COLO668 (cell line): ENCODE measurements at regions not wholly inside any gene's neighbourhood (a gene's known extent, or its start where the extent isn't known, plus 50 kb on each side); places are given as distances from the start of the nearest gene placed in this dataset.
"Not testable (repeated sequence)": the region's sequence is repeated elsewhere in the genome, so short reads cannot be mapped to it uniquely, and the experiment has no call there.

Experiments
- DNase-seq: peaks from one replicate; lab custom pipeline; 2025; ENCODE audit not compliant: unreplicated experiment; lab: John Stamatoyannopoulos, UW

DNA sequence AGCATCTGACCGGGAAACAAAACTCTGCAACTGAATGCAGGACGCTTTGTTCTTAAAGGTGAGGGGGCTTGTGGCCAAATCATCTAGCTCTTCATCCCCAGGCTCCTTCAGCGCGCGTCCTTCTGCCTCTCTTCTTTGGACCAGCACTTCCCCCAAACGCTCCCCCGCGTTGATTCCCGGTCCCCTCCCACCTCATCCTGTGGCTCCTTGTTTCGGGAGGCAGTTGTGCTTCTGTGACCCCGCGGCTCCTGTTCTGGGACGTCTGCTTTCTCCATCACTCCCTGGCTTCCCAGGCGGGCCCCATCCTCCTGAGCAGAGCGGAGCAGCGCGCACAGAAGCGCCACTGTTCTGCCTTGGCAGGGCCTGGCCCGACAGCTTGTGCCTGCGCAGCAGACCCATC is 109.7 kb upstream of the ZNG1E start:
- DNase-seq, result not testable (repeated sequence)

DNA sequence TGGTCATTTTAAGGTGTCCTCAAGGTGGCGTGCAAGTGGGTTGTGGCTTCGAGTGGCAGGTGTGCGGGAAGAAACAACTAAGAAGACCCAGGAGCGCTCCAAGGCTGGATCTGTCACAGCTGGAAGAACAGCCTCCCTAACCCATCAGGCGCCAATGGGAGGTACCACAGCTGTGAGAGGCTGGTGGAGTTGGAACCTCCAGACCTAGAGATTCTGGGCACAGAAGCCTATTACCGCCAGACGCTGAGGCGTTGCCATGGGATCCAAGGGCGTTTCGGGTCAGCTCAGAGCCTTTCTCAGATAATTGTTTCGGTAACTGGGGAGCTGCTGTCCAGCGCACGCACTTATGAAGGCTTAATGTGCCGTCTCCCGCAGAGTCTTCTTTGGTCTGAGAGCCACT is 156.7 kb upstream of the ZNG1E start:
- not testable (repeated sequence) for DNase-seq

DNA sequence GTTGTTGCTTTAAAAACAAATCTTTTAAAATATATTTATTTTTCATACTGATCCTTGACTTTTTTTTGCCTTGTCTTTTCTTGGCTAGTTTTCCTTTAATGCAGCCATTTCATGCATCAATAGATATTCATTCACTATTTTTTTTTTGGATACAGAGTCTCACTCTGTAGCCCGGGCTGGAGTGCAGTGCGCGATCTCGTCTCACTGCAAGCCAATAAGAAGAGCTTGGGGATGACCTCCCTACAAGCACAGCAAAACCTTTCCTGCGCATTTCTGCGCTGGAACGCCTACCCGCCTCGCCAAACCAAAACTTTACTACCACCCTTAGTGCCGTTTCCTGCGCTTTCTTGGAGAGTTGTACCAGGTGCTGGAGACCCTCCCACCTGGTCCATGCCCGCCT is 161.3 kb upstream of the ZNG1E start:
- DNase-seq, result not testable (repeated sequence)

DNA sequence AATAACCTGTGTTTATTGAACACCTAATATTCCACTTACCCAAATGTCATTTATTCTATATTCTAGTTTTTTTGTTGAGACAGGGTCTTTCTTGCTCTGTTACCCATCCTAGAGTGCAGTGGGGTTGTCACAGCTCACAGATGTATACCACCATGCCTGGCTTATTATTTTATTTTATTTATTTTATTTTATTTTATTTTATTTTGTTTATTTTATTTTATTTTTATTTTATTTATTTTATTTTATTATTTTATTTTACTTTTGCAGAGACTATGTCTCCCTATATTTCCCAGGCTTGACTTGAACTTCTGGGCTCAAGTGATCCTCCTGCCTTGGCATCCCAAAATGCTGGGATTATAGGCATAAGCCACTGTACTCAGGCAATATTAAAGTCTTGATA is 167.8 kb upstream of the ZNG1E start:
- DNase-seq, result not testable (repeated sequence)

DNA sequence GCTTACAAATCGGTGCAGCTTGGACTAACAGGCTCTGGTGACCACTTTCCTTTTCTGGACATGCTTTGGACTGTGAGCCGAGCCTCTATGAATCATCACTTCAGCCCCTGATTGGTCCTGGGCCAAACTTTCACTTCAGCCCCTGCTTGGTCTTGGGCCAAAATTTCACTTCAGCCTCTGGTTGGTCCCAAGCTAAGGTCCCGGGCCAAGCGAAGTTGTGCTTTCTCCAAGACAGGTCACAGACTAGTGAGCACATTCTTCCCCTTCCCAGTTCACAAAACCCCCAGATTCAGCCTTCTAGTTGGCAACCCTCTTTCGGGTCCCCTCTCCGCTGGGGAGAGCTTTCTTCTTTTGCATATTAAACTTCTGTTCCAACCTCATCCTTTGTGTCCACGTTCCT is 171.0 kb upstream of the ZNG1E start:
- not testable (repeated sequence) for DNase-seq

DNA sequence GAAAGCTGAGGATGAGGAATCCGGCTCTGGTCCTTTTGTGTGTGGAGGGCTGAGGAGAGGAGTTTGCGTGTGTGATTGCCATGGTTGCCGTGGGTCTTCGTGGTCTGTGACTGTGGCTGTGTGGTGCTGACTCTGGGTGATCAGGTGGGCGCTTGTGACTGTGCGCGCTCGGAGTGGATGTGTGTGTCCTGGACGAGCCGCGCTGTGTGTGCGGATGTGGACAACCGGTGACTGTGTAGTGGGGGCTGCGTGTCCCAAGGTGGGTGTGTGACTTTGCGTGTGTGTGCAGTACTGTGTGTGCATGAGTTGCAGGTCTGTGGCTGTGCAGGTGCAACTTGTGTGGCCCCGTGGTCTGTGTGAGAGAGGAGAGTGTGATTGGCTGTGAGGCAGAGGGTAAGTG is 172.0 kb upstream of the ZNG1E start:
- not testable (repeated sequence) for DNase-seq

DNA sequence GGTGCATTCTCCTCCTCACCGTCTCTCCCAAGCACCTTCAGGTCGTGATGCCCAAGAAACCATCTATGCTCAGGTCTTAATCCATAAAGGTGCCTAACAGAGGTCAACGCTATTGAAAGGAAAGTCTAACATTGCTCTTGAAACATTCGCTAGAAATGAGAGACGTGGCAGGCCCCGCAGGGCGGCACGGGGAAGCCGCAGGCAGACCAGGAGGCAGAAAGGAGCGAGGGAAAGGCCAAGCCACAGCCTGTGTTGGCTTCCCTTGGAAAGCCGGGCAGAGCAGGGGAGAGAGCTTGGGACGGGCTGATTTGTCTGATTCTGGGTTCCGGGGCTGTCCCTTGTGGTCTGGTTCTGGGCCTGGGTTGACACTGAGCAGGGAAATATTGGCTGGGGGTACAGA is 192.8 kb upstream of the ZNG1E start:
- not testable (repeated sequence) for DNase-seq

DNA sequence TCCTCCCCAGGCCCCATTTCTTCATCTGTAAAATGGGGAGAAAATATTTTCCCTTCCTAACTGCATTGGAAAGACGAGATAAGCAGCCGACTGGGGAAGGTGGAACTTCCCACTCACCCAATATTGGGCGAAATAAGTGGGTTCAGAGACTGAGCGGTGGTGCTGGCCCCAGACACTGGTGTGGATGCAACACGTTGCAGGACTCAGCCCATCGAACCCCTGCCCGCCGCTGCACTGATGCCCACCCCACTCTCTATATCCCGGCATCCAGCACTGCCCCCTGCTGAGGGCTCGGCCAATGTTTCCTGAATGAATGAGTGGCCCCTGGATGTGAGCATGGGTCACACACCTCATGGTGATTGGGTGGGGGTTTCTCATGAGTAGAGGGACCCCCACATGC is 194.4 kb upstream of the ZNG1E start:
- not testable (repeated sequence) for DNase-seq

DNA sequence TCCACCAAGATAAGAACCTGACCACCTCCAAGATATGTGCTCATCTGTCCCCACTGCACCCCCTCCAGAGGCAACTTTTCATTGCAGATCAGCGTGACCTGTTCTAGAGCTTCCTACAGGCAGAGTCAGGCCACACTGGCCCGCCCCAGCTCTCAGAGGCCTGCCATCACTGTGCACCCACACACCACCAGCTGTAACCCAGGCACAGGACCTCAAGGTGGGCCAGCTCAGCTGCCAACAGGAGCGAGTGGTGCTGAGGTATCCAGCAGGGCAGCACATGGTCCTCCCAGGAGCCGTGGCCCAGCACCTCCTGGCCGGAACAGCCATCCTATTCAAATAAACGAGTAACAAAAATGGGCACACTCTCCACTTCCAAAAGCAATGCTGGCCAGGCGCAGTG is 189.9 kb upstream of the FOXD4L5 start:
- DNase-seq, result not testable (repeated sequence)

DNA sequence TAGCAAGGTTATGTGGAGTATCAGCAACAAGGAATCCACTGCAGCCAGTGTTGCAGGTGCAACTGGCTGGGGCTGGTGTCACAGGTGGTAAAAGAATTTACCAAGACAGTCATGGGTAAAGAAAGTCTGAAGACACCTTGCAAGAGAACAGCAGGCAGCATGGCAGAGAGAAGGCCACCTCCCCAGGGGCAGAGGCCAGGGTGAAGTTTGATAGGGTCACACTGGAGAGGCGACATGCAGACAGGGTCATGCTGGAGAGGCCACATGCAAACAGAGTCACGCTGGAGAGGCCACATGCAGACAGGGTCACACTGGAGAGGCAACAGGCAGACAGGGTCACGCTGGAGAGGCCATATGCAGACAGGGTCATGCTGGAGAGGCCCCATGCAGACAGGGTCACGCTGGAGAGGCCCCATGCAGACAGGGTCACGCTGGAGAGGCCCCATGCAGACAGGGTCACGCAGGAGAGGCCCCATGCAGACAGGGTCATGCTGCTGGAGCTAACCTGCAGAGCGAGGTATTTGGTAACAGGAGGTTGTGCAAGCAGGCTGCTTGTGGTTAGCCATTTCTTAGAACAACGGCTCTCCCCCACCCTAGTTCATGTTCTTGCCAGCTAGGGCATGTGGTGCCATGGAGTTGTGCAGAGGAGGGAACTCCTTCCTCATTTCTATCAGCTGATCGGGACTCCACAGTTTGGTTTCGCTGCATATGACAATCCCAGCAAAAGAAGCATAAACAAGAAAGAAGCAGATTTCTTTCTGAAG is 188.2 kb upstream of the FOXD4L5 start:
- not testable (repeated sequence) for DNase-seq

DNA sequence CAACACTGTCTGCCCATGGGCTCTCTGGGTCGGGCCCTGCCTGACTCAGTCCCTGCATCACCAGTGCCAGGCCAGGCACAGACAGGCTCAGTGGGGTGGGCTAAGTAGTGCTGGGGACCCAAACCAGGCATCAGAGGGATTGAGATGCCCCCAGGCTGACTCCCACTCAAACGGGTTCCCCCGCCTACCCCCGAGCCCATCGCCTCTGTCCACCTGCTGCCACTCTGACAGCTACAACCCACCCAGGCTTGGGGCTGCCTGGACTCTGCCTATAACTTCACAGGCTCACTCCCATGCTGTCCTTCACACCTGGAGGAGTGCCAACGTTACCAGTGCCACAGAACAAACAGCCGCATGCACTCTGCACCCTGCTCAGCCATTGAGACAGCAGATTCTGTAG is 186.1 kb upstream of the FOXD4L5 start:
- DNase-seq, result not testable (repeated sequence)

DNA sequence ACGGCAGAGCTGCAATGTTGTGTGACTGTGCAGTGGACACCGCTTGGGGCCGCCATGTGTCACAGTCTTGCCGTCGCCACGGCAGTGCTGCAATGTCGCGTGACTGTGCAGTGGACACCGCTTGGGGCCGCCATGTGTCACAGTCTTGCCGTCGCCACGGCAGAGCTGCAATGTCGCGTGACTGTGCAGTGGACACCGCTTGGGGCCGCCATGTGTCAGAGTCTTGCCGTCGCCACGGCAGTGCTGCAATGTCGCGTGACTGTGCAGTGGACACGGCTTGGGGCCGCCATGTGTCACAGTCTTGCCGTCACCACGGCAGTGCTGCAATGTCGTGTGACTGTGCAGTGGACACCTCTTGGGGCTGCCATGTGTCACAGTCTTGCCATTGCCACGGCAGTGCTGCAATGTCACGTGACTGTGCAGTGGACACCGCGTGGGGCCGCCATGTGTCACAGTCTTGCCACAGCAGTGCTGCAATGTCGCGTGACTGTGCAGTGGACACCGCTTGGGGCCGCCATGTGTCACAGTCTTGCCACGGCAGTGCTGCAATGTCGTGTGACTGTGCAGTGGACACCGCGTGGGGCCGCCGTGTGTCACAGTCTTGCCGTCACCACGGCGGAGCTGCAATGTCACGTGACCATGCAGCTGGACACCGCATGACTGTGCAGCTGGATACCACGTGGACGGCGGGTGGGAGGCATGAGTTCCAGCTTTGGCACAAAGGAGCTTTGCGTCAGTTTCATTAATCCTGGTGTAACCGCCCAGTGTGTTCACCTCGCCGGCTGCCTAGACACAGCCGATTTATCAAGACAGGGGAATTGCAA is 182.1 kb upstream of the FOXD4L5 start:
- DNase-seq, result not testable (repeated sequence)

DNA sequence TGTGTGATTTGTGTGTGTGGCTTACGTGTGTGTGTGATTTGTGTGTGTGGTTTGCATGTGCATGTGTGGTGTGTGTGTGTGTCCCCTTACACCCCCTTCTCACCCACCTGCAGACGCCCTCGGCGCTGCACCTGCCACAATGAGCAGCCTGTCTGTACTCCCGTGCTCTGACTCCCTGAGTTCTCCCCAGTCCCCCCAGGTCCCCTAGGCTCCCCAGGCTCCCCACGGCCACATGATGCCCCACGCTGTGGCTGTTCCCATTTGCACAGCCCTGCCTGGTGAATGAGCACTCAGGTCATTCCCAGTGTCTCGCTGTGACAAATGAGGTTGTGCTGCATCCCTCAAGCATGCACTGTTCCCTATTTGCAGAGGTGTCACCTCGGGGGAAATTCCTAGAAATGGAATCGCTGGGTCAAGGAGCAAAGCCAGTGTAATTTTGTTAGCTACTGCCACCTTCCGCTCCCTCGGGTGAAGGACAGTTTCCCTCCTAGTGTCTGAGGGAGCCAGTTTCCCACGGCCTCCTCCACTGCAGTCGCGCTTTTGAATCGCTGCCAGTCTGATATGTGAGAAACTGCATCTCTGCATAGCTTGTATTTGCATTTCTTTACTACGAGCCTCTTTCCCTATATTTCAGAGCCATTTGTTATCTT is 180.4 kb upstream of the FOXD4L5 start:
- not testable (repeated sequence) for DNase-seq

DNA sequence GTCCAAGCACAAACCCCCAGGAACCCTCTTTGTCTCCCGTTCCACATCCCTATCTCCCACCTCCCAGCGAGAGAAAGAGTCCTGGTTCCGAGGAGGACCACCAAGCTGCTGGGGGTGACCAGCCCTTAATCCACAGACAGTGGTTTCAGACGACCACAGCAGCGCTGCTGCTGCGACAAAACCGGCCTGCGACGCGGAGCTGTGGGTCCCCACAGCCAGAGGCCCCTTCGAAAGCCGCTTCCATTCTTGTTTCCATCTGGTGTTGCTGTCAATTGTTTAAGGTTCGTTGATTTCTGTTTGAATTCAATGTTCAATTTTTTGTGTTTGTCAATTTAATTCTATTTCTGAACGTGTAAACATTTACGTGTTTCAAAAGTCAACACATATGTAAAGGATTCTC is 177.5 kb upstream of the FOXD4L5 start:
- DNase-seq, result not testable (repeated sequence)

DNA sequence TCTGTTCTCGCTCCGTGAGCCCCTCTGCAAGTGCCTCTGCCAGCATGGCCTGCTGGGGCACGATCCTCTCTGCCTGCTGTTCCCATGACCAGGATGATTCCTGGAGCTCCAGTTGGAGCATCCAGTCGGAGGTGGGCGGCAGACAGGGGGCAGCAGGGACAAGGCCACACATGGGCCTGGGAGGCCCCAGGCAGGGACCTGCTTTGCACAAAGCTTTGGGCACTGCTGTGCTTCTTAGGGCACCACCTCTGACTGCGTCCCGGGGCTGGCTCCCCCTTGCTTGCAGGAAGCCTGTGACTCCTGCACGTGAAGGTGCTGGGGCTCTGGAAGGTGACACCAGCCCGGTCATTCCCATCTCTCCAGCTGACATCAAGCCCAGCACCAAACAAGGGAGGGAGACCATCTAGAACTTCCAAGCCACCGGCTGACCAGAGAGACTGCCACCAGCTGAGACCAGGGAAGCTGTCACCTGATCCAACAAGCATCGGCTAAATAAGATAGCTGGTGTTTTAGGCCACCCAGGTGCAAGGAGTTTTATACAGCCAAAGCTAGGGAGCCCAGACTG is 174.8 kb upstream of the FOXD4L5 start:
- no peak for DNase-seq

DNA sequence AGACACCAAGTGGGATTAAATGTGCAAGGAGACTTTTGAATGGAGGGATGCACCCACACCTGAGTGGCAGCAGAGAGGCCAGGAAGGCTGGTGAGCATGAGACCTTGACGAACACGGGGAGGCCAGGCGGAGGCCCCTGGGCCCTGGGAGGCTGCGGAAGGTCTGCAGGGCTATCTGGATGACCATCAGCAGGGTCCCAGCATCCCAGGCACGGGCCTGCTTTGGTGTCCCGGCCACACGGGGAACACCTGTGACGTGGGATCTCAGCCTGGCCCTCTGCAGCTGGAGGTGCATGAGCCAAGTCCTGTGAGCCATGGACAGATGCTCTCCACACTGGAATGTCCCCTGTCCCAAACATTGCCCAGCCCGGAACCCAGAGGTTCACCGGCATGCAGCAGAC is 174.0 kb upstream of the FOXD4L5 start:
- no peak for DNase-seq

DNA sequence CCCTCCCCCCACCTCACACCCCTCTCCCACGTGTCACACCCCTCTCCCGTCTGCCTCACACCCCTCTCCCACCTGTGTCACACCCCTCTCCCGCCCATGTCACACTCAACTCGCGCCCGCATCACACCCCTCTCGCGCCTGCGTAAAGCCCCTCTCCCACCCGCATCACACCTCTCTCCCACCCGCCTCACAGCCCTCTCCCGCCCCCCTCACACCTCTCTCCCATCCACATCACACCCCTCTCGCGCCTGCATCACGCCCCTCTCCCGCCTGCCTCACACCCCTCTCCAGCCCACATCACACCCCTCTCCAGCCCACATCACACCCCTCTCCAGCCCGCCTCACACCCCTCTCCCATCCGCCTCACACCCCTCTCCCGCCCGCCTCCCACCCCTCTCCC is 173.5 kb upstream of the FOXD4L5 start:
- no peak for DNase-seq

DNA sequence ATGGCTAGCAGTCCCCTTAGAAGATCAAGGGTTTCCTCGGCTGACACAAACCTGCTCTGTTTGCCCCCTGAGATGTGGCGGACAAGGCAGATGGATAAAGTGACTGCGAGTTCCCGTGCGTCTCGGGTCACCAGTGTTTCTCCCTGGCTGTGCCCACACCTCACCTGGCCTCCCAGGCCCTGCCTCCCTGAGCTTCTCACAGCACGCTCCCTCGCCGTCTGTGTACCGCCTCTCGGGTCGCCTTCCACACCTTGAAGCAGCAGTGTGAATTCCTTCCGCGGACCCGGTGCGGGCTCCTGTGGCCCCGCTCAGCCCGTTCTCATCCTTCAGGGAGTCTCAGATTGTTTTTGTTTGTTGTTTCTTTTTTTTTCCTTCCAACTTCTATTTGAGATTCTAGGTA is 172.0 kb upstream of the FOXD4L5 start:
- not testable (repeated sequence) for DNase-seq

DNA sequence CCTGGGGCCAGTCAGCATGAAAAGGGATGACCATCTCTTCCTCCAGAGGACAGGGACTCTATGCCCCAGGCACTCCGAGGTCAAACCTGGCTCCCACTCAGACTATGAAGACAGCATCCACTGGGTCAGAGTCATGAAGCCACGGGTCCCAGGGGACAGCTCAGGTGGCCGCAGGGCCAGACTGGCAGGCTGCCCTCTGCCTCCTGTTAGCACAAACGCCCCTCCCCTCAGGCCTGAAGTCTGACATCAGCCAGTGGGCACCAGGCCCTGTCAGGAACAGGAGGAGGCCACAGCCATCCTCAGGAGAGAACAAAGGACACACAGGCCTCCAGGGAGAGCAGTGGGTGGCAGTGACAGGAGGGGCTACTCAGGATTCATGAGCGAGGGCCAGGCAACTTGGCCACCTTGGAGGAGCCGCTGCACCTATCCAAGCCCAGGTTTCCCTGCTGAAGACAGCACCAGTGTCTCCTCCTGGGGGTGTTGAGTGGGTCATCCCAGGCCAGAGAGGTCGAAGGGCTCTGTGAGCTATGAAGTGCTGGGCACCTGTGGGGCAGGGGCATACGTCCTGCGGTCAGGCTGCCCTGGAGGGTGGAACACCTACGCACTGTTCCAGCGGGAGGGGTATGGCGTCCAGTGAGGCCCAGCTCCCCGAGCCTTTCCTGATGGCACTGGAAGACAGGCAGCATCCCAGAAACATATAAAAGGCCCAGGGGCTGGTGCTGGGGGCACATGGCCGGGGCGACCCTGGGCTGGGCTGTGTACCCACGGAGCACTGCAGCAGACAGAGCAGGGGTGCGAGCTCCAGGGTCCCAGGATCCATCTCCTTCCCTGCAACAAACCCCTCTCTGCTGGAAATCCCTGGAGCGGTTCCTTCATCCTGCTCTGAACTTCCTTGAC is 171.0 kb upstream of the FOXD4L5 start:
- DNase-seq, result not testable (repeated sequence)

DNA sequence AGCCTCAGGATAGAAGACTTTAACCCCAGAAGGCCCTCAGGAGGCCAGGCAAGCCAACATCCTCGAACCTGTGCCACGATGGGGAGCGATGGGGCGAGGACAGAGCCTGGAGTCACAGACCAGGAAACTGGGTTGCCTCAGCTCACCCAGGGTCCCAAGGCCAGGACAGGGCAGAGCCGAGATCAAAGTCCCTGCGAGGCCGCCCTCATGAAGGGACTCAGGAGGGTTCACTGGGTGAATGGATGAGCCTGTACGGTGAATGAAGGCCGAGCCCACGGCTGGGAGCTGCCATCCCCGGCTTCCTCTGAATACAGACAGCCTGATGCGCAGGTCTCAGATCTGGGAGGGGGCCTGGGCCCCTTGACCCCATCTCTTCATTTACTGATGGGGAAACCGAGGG is 170.1 kb upstream of the FOXD4L5 start:
- not testable (repeated sequence) for DNase-seq
